SJCRH30 (cell line): ENCODE measurements at regions not wholly inside any gene's neighbourhood (a gene's known extent, or its start where the extent isn't known, plus 50 kb on each side); places are given as distances from the start of the nearest gene placed in this dataset.
"Not testable (repeated sequence)": the region's sequence is repeated elsewhere in the genome, so short reads cannot be mapped to it uniquely, and the experiment has no call there.

Experiments used
- DNase-seq, 2 experiments: peaks; one replicate each; pipeline ENCODE4 v3.0.0-alpha.2; 2015 to 2020
- H3K27ac ChIP-seq: fragments of 250-450 bp; sonication (Bioruptor Pico); 2 replicates; pipeline ENCODE4 v1.5.1; 2020; ENCODE audit warnings: mild to moderate bottlenecking, moderate library complexity
- H3K27me3 ChIP-seq: fragments of 250-450 bp; sonication (Bioruptor Pico); 2 replicates; pipeline ENCODE4 v1.5.1; 2020; ENCODE audit warnings: mild to moderate bottlenecking, moderate library complexity
- H3K36me3 ChIP-seq: fragments of 250-450 bp; sonication (Bioruptor Pico); 2 replicates; pipeline ENCODE4 v1.5.1; 2020; ENCODE audit warnings: mild to moderate bottlenecking, moderate library complexity
- H3K4me1 ChIP-seq: fragments of 250-450 bp; sonication (Bioruptor Pico); 2 replicates; pipeline ENCODE4 v1.5.1; 2020; ENCODE audit warnings: mild to moderate bottlenecking, moderate library complexity
- H3K4me3 ChIP-seq: fragments of 250-450 bp; sonication (Bioruptor Pico); 2 replicates; pipeline ENCODE4 v1.5.1; 2020; ENCODE audit warnings: mild to moderate bottlenecking, moderate library complexity
- H3K9me3 ChIP-seq: fragments of 250-450 bp; sonication (Bioruptor Pico); replicated peaks from 2 replicates; pipeline ENCODE4 v1.5.1; 2020; ENCODE audit warnings: mild to moderate bottlenecking, moderate library complexity

DNA sequence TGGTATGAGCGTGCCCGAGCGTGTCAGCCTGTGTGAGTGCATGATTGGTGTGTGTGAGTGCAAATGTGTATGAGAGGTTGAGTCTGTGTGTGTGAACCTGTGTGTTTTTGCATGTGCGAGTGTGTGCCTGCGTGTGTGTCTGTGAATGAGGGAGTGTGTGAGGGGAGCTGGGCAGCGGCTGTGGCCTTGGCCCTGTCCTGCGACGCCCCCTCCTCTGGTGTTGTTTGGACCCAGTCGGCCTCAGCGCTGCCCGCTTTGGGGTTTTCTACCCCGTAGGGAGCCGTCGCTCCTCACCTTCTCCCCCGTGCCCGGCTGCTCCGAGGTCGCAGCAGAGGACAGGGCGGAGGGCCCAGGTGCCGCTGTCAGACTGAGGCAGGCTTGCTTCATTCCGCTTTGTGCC is 69.0 kb downstream of the TMEM121 start:
- not testable (repeated sequence) for DNase-seq, H3K9me3 ChIP-seq, H3K27ac ChIP-seq, H3K36me3 ChIP-seq, H3K4me3 ChIP-seq, H3K27me3 ChIP-seq, H3K4me1 ChIP-seq

DNA sequence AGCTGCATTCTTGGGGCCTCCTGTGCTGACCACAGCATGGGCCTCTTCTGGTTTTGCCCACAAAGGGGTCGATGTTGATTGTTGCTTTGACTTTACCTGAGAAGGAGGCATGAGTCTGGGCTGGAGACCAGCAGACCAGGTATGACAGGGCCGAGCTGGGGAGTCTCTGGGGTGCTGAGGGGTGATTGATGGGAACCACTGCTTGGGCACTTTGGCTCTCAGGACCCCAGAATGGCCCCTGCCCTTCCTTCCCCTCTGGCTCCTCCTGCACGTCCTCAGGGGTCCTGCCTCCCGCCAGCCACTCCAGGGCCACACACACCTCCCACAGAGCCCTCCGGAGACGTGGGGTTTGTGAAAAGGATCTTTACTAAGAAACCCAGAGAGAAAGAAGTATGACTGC is 70.0 kb downstream of the TMEM121 start:
- H3K27ac ChIP-seq, H3K27me3 ChIP-seq, H3K9me3 ChIP-seq, H3K4me1 ChIP-seq, H3K36me3 ChIP-seq, DNase-seq, H3K4me3 ChIP-seq: not testable (repeated sequence)

GRCh38 chr14:105598040-105598763 is 71.8 kb downstream of the TMEM121 start:
- not testable (repeated sequence) for DNase-seq, H3K36me3 ChIP-seq, H3K9me3 ChIP-seq, H3K27me3 ChIP-seq, H3K27ac ChIP-seq, H3K4me3 ChIP-seq, H3K4me1 ChIP-seq

GRCh38 chr14:105598925-105599586 is 72.7 kb downstream of the TMEM121 start:
- not testable (repeated sequence) for DNase-seq, H3K4me1 ChIP-seq, H3K36me3 ChIP-seq, H3K27me3 ChIP-seq, H3K4me3 ChIP-seq, H3K27ac ChIP-seq, H3K9me3 ChIP-seq

DNA sequence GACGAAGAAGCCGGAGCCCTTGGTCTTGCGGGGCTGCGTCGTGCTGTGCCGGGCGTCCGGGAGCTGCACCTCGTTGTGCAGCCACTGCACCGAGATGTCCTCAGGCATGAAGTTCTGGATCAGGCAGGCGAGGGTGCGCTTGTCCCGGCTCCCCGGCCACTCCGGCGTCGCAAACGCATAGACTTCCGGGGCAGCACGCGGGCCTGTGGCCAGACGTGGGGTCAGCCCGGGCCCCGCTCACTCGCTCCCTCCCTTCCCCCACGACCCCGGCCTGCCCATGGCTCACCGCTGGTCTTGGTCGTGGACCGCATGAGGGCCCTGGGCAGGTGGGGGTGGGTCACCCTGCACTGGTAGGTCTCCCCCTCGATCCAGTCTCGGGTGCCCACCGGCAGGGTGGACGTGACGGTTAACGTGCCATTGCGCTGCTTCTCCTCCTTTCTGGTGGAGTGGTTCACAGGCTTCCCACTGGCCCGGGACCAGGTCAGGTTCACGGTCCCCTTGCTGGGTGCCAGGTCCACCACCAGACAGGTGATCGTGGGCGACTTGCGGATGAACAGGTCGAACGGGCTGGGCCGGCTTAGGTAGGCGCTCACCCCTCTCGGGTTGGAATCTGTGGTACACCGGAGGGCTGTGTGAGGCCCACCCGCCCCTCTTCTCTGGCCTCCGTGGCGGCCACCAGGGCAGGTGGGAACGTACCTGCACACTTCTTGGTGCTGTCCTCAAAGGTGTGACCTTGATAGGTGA is 74.0 kb downstream of the TMEM121 start:
- not testable (repeated sequence) for H3K4me3 ChIP-seq, H3K9me3 ChIP-seq, H3K27ac ChIP-seq, DNase-seq, H3K36me3 ChIP-seq, H3K4me1 ChIP-seq, H3K27me3 ChIP-seq

DNA sequence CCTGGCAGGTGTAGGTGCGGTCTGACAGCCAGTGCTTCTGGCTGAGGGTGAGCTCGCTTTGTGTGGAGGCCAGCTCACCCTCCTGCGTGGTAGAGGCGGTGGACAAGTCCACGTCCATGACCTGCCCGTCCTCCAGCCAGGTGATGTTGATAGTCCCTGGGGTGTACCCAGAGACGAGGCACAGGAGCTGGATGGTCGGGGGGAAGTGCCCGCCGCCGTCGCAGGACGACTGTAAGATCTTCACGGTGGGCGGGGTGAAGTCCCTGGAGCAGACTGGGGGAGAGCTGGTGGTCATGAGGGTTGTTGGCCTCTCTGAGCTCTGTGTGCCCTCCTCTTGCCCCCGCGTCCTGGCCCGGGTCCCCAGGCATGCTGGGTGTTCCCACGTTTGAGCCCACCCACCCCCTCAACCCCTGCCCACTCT is 74.6 kb downstream of the TMEM121 start:
- Histone ChIP-seq H3K4me1 (no peaks in the 10 kb centered on the region), H3K36me3 (no peaks in the 10 kb centered on the region), H3K27me3 (peaks cover 7% of the 10 kb centered on the region), H3K9me3 (no peaks in the 10 kb centered on the region), H3K27ac (no peak overlapping the region), H3K4me3 (no peak overlapping the region)
- DNase-seq = no peak

DNA sequence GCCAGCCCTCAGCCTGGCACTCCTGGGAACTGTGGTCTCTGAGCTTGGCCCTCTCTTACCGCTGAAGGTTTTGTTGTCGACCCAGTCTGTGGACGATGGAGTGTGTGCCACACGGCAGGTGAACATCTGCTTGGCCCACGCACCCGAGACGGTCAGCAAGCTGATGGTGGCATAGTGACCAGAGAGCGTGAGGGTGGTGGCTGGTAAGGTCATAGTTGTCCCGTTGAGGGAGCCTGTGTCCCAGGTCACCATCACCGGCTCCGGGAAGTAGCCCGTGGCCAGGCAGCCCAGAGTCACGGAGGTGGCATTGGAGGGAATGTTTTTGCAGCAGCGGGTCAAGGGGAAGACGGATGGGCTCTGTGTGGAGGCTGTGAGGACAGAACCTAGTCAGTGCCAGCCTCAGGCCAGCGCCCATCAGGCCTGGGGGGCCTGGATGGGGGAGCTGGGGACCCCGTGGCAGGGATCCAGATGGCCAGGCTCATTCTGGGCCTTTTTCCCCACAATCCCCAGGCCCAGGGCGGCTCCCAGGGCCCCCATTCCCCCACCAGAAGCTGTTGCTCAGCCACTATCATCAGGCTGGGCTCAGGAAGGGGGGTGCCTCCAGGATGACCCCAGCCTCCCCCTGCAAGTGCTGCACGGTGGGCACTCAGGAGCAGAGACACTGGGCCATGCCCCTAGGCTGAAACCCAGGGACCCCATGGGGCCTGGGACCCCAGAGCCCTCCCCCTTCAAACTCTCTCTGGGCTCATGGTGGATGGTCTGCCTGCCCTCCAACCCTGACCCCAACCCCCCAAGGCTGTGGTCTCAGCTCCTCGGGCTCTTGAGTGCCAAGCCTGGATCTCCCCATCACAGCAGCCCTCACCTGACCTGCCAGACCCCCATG is 75.2 kb downstream of the TMEM121 start:
- Histone ChIP-seq H3K27me3 (peaks cover 10% of the 10 kb centered on the region), H3K4me3 (no peak overlapping the region), H3K27ac (no peak overlapping the region), H3K4me1 (no peaks in the 10 kb centered on the region), H3K36me3 (no peaks in the 10 kb centered on the region), H3K9me3 (no peaks in the 10 kb centered on the region)
- no peak for DNase-seq

- Histone ChIP-seq H3K9me3 (no peaks in the 10 kb centered on the region), H3K4me1 (no peaks in the 10 kb centered on the region), H3K36me3 (no peaks in the 10 kb centered on the region), H3K27ac (no peak overlapping the region), H3K4me3 (no peak overlapping the region), H3K27me3 (peaks cover 10% of the 10 kb centered on the region)
- no peak for DNase-seq
Observed at GRCh38 chr14:105602243-105602750, 75.9 kb downstream of the TMEM121 start.

DNA sequence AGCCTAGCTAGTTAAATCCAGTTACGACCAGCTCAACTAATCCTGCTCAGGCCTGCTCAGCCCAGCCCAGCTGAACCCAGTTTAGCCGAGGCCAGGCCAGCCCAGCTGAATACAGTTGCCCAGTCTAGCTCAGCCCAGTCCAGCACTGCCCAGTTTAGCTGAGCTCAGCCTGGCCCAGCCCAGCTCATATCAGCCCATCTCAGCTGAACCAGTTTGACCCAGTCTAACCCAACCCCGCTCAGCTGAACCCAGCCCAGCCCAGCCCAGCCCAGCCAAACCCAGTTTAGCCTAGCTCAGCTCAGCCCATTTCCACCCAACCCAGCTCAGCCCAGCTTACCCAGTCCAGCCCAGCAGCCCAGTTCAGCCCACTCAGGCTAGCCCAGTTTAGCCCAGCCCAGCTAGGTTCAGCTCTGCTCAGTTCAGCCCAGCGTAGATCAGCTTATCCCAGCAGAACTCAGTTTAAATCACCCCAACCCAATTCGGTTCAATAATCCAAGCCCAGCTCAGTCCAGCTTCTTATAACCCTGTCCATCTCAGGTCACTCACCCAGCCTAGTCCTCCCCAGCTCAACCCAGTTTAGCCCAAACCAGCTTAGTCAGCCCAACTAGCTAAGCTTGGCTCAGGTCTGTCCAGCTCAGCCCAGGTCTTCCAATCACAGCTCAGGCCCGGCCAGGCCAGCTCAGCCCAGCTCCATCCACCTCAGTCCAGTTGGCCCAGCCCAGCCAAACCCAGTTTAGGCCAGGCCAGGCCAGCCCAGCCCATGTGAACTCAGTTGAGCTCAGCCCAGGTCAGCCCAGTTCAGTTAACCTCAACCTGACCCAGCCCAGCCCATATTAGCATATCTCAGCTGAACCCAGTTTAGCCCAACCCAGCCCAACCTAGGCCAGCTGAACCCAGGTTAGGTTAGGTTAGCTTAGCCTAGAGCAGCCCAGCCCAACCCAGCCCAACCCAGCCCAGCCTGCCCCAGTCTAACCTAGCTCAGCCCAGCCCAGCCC is 76.7 kb downstream of the TMEM121 start:
- no peak overlapping the region for H3K27ac ChIP-seq
- no peak for DNase-seq
- no peaks in the 10 kb centered on the region for H3K4me1 ChIP-seq
- H3K9me3 ChIP-seq = no peaks in the 10 kb centered on the region
- H3K27me3 ChIP-seq = peaks cover 10% of the 10 kb centered on the region
- H3K36me3 ChIP-seq = no peaks in the 10 kb centered on the region
- H3K4me3 ChIP-seq = no peak overlapping the region

- H3K9me3 ChIP-seq, DNase-seq, H3K4me3 ChIP-seq, H3K4me1 ChIP-seq, H3K36me3 ChIP-seq, H3K27ac ChIP-seq, H3K27me3 ChIP-seq: not testable (repeated sequence)
Observed at GRCh38 chr14:105604531-105605463, 78.4 kb downstream of the TMEM121 start.

DNA sequence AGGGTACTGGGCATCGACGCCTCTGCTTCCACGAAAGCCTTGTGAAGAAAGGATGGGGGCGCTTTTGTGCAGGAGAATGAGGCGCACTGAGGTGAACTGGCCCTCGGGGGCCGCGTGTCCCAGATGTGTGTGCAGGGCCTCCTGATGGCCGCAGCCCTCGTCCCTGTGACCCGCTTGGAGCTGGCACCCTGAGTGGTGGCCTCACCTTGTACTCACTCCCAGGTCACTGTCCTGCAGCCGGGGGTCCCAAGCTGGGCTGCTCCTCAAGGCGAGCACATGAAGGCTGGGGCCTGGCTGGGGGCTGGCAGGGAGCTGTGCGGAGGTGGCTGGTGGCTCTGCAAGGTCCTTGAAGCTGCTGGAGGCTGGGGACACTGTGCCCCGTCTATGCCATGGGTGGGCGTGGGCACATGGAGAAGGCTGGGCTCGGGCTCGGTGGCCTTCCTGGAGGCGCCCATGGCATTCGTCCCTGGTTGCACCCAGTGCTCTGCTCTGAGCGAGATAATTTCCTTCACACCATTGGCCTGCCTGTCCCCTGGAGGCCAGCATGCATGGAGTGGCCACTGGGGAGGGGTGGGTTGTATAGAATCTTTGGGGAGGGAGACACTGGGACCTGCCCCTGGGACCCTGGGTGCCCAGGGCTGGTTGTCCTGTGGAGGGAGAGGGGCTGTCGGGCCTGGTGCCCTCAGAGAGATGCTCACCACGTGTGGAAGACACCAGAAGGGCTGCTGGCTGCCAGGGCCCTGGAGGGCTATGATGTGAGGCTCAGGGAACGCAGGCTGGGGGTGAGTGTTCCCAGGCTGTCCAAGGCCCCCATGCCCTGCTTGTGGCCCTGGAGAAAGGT is 79.3 kb downstream of the TMEM121 start:
- Histone ChIP-seq H3K9me3 (no peaks in the 10 kb centered on the region), H3K27me3 (peaks cover 10% of the 10 kb centered on the region), H3K4me3 (no peak overlapping the region), H3K27ac (no peak overlapping the region), H3K36me3 (no peaks in the 10 kb centered on the region), H3K4me1 (no peaks in the 10 kb centered on the region)
- DNase-seq = no peak

- not testable (repeated sequence) for H3K27me3 ChIP-seq, H3K36me3 ChIP-seq, H3K4me1 ChIP-seq, H3K27ac ChIP-seq, DNase-seq, H3K9me3 ChIP-seq, H3K4me3 ChIP-seq
Observed at GRCh38 chr14:105606305-105606975, 80.1 kb downstream of the TMEM121 start.
